Hematopoietic multipotent progenitor cell (in vitro differentiated cells): ENCODE measurements at regions not wholly inside any gene's neighbourhood (a gene's known extent, or its start where the extent isn't known, plus 50 kb on each side); places are given as distances from the start of the nearest gene placed in this dataset.
"Not testable (repeated sequence)": the region's sequence is repeated elsewhere in the genome, so short reads cannot be mapped to it uniquely, and the experiment has no call there.

ENCODE experiments used
- DNase-seq, 3 donors: peaks; one replicate each; pipeline ENCODE4 v3.0.0-alpha.2; 2011 to 2015; ENCODE audit warnings: low read depth in 2 of 3, low spot score in 2 of 3

GRCh38 chr7:131869169-131869844 lies 312.9 kb upstream of the PODXL start:
- DNase-seq = no peak

- DNase-seq = no peak
Observed at GRCh38 chr7:131867461-131867860, 311.0 kb upstream of the PODXL start.

- no peak for DNase-seq
Observed at GRCh38 chr7:131865911-131866310, 309.5 kb upstream of the PODXL start.

- DNase-seq = no peak
Observed at GRCh38 chr7:131861620-131862346, 305.4 kb upstream of the PODXL start.

- DNase-seq = peak in 2 of 3 donors; percentile 20 to 52
Observed at GRCh38 chr7:131859147-131859821, 302.9 kb upstream of the PODXL start.

- DNase-seq = no peak
Observed at GRCh38 chr7:131858611-131859010, 302.2 kb upstream of the PODXL start.

GRCh38 chr7:131849472-131849871 lies 293.0 kb upstream of the PODXL start:
- DNase-seq = no peak

GRCh38 chr7:131848033-131848432 lies 291.6 kb upstream of the PODXL start:
- DNase-seq = no peak

- DNase-seq = no peak
Observed at GRCh38 chr7:131845573-131846314, 289.3 kb upstream of the PODXL start.

GRCh38 chr7:131844369-131844768 lies 287.9 kb upstream of the PODXL start:
- DNase-seq = no peak

- no peak for DNase-seq
Observed at GRCh38 chr7:131843898-131844331, 287.5 kb upstream of the PODXL start.

GRCh38 chr7:131839967-131840690 lies 283.7 kb upstream of the PODXL start:
- DNase-seq = no peak

- DNase-seq = no peak
Observed at GRCh38 chr7:131836733-131837132, 280.3 kb upstream of the PODXL start.

- DNase-seq = no peak
Observed at GRCh38 chr7:131835141-131835540, 278.7 kb upstream of the PODXL start.

GRCh38 chr7:131830681-131831080 lies 274.3 kb upstream of the PODXL start:
- no peak for DNase-seq

GRCh38 chr7:131829947-131830558 lies 273.6 kb upstream of the PODXL start:
- no peak for DNase-seq

GRCh38 chr7:131827421-131827820 lies 271.0 kb upstream of the PODXL start:
- no peak for DNase-seq

GRCh38 chr7:131826960-131827359 lies 270.5 kb upstream of the PODXL start:
- no peak for DNase-seq

- DNase-seq = not testable (repeated sequence)
Observed at GRCh38 chr7:131823961-131824440, 267.6 kb upstream of the PODXL start.

- DNase-seq = no peak
Observed at GRCh38 chr7:131819891-131820290, 263.5 kb upstream of the PODXL start.
